DND-41 (cell line): ENCODE measurements at regions not wholly inside any gene's neighbourhood (a gene's known extent, or its start where the extent isn't known, plus 50 kb on each side); places are given as distances from the start of the nearest gene placed in this dataset.

ENCODE experiments used
- ATAC-seq: fragments of 200-7000 bp; cut with Tn5 transposase; 3 replicates; pipeline ENCODE4 v1.9.1; 2021; ENCODE audit warnings: low read depth; ENCODE audit not compliant: insufficient read depth
- DNase-seq: peaks from one replicate; pipeline ENCODE4 v3.0.0-alpha.2; 2020
- H2AFZ ChIP-seq: 2 replicates; pipeline ENCODE4 v1.6.0; 2012; ENCODE audit warnings: low read depth, low read length
- H3K27ac ChIP-seq: 2 replicates; pipeline ENCODE4 v1.5.1; 2012; ENCODE audit warnings: low read length, inconsistent platforms
- H3K27me3 ChIP-seq: fragments of 200-600 bp; sonication (generic); 2 replicates; pipeline ENCODE4 v1.6.0; 2012; ENCODE audit warnings: low read length, mild to moderate bottlenecking, inconsistent platforms; ENCODE audit not compliant: insufficient read depth, poor library complexity
- H3K36me3 ChIP-seq: 2 replicates; pipeline ENCODE4 v1.5.1; 2012; ENCODE audit warnings: low read length, inconsistent platforms; ENCODE audit not compliant: insufficient read depth
- H3K4me1 ChIP-seq: 2 replicates; pipeline ENCODE4 v1.5.1; 2012; ENCODE audit warnings: mild to moderate bottlenecking, low read length; ENCODE audit not compliant: insufficient read depth
- H3K4me2 ChIP-seq: 2 replicates; pipeline ENCODE4 v1.6.0; 2012; ENCODE audit warnings: mild to moderate bottlenecking, moderate library complexity, low read length, inconsistent platforms; ENCODE audit not compliant: insufficient read depth
- H3K4me3 ChIP-seq, 2 experiments: fragments of 200-600 bp in 1 of 2; shearing (Covaris generic) in 1 of 2; 2 replicates each; pipeline ENCODE4 v1.5.1; 2012 to 2016; ENCODE audit warnings: inconsistent platforms in 2 of 2, low read length in 2 of 2, mild to moderate bottlenecking in 2 of 2, low read depth in 1 of 2, moderate library complexity in 1 of 2
- H3K79me2 ChIP-seq: 2 replicates; pipeline ENCODE4 v1.6.0; 2012; ENCODE audit warnings: low read length, inconsistent platforms; ENCODE audit not compliant: insufficient read depth
- H3K9ac ChIP-seq: 2 replicates; pipeline ENCODE4 v1.6.0; 2012; ENCODE audit warnings: low read depth, mild to moderate bottlenecking, inconsistent platforms, low read length, moderate library complexity
- H3K9me3 ChIP-seq: 2 replicates; pipeline ENCODE4 v1.5.1; 2012; ENCODE audit warnings: low read length, moderate library complexity, mild to moderate bottlenecking, inconsistent platforms; ENCODE audit not compliant: insufficient read depth, severe bottlenecking
- H4K20me1 ChIP-seq: 2 replicates; pipeline ENCODE4 v1.6.0; 2012; ENCODE audit warnings: low read length; ENCODE audit not compliant: insufficient read depth
- CTCF ChIP-seq: IDR thresholded peaks from 2 replicates; pipeline ENCODE4 v1.5.1; 2012; ENCODE audit warnings: borderline replicate concordance, low read length, moderate library complexity, mild to moderate bottlenecking; ENCODE audit not compliant: poor library complexity, severe bottlenecking; ENCODE audit errors: extremely low read depth
- EZH2 ChIP-seq: IDR thresholded peaks from 3 replicates; pipeline ENCODE4 v1.6.1; 2012; ENCODE audit warnings: borderline replicate concordance, low read depth, mild to moderate bottlenecking, moderate library complexity, low read length, inconsistent platforms; ENCODE audit not compliant: severe bottlenecking

- no peak for TF ChIP-seq CTCF
- TF ChIP-seq EZH2, result no peak
- Histone ChIP-seq H3K79me2 (no peaks in the 10 kb centered on the region), H2AFZ (no peak overlapping the region)
Measured at GRCh38 chr2:236977063-236977851, 108.4 kb upstream of the COPS8 start.

GRCh38 chr2:236977852-236978398, 107.8 kb upstream of the COPS8 start:
- Histone ChIP-seq H3K36me3 (no peaks in the 10 kb centered on the region), H3K9me3 (no peaks in the 10 kb centered on the region), H3K4me1 (no peaks in the 10 kb centered on the region), H3K4me2 (no peak overlapping the region), H3K9ac (no peak overlapping the region), H3K4me3 (no peak overlapping the region), H3K79me2 (no peaks in the 10 kb centered on the region), H2AFZ (no peak overlapping the region), H3K27me3 (peaks cover 10% of the 10 kb centered on the region), H3K27ac (no peak overlapping the region), H4K20me1 (no peaks in the 10 kb centered on the region)
- no peak for ATAC-seq
- DNase-seq, result no peak
- TF ChIP-seq CTCF (no peak), EZH2 (no peak)

More at GRCh38 chr2:236977063-236977851, 108.4 kb upstream of the COPS8 start:
- Histone ChIP-seq H3K36me3 (no peaks in the 10 kb centered on the region), H4K20me1 (no peaks in the 10 kb centered on the region), H3K27ac (no peak overlapping the region), H3K27me3 (peaks cover 11% of the 10 kb centered on the region), H3K9me3 (no peaks in the 10 kb centered on the region), H3K4me3 (no peak overlapping the region), H3K4me2 (no peak overlapping the region), H3K9ac (no peak overlapping the region), H3K4me1 (no peaks in the 10 kb centered on the region)
- DNase-seq, result no peak
- no peak for ATAC-seq

GRCh38 chr2:236979664-236980063, 106.0 kb upstream of the COPS8 start:
- Histone ChIP-seq H3K9me3 (no peaks in the 10 kb centered on the region), H3K79me2 (no peaks in the 10 kb centered on the region), H4K20me1 (no peaks in the 10 kb centered on the region), H3K4me2 (no peak overlapping the region), H3K27me3 (peaks cover 10% of the 10 kb centered on the region), H3K36me3 (no peaks in the 10 kb centered on the region), H3K4me3 (no peak overlapping the region), H3K27ac (no peak overlapping the region), H3K4me1 (no peaks in the 10 kb centered on the region), H2AFZ (no peak overlapping the region), H3K9ac (no peak overlapping the region)
- TF ChIP-seq CTCF (no peak), EZH2 (no peak)
- no peak for DNase-seq
- ATAC-seq, result no peak
